Esophagus squamous epithelium (tissue), 5 donors: ENCODE measurements at regions not wholly inside any gene's neighbourhood (a gene's known extent, or its start where the extent isn't known, plus 50 kb on each side); places are given as distances from the start of the nearest gene placed in this dataset.

Experiments used
- DNase-seq: peaks from one replicate; lab custom pipeline; 2025; lab: John Stamatoyannopoulos, UW
- H3K27ac ChIP-seq, 4 donors: fragments of 200-600 bp; sonication (generic); one replicate each; pipeline ENCODE4 v1.5.1; 2016 to 2019; ENCODE audit warnings: mild to moderate bottlenecking in 1 of 4
- H3K27me3 ChIP-seq, 4 donors: fragments of 200-600 bp; sonication (generic); 1 replicate in 3 of 4; 2 replicates in 1 of 4; pipeline versions ENCODE4 v1.5.1 to v1.6.0; 2017 to 2021; ENCODE audit warnings: antibody characterized with exemption in 1 of 4
- H3K36me3 ChIP-seq, 3 donors: fragments of 200-600 bp; sonication (generic); one replicate each; pipeline ENCODE4 v1.5.1; 2016 to 2019
- H3K4me1 ChIP-seq, 3 donors: fragments of 200-600 bp; sonication (generic); one replicate each; pipeline ENCODE4 v1.5.1; 2017 to 2019
- H3K4me3 ChIP-seq, 4 donors: fragments of 200-600 bp; sonication (generic); 1 replicate in 3 of 4; 2 replicates in 1 of 4; pipeline ENCODE4 v1.5.1; 2016 to 2019; ENCODE audit warnings: mild to moderate bottlenecking in 2 of 4, moderate library complexity in 1 of 4
- H3K9me3 ChIP-seq, 3 donors: fragments of 200-600 bp; sonication (generic); one replicate each; pipeline ENCODE4 v1.5.1; 2016 to 2019
- POLR2A ChIP-seq, 4 donors: fragments of 450-650 bp; IDR thresholded peaks; one replicate each; pipeline ENCODE4 v1.6.1; 2017; ENCODE audit warnings: antibody characterized with exemption in 4 of 4, mild to moderate bottlenecking in 4 of 4, moderate library complexity in 3 of 4
- WGBS, 2 donors: methylation state at CpG; one replicate each; pipeline ENCODE4 v1.1.5; 2018; 5-methylcytosine and 5-hydroxymethylcytosine counted together
- intact Hi-C: fragments of 100-400 bp; cut with DNase I; formaldehyde crosslinking; loops from one replicate; pipeline ENCODE4 v1.15.0; 2022
- TF ChIP-seq, protein P1 (sequence below), 6 experiments: fragments of 450-650 bp in 4 of 6; fragments of 200-600 bp in 2 of 6; sonication (generic) in 2 of 6; IDR thresholded peaks; one replicate each; pipeline ENCODE4 v1.5.1; 2016 to 2019; ENCODE audit warnings: antibody characterized with exemption in 6 of 6, mild to moderate bottlenecking in 4 of 6, moderate library complexity in 4 of 6
- donor health status: DM: yes; HTN: yes; CAD: no.

- H3K4me1 ChIP-seq = peaks cover 3 to 41% (median 5%) of the 10 kb centered on the region in 3 donors
- no peaks in the 10 kb centered on the region for H3K27me3 ChIP-seq
- no peak for TF ChIP-seq POLR2A (IDR thresholded peaks at IDR 0.05)
- TF ChIP-seq, protein P1, sequence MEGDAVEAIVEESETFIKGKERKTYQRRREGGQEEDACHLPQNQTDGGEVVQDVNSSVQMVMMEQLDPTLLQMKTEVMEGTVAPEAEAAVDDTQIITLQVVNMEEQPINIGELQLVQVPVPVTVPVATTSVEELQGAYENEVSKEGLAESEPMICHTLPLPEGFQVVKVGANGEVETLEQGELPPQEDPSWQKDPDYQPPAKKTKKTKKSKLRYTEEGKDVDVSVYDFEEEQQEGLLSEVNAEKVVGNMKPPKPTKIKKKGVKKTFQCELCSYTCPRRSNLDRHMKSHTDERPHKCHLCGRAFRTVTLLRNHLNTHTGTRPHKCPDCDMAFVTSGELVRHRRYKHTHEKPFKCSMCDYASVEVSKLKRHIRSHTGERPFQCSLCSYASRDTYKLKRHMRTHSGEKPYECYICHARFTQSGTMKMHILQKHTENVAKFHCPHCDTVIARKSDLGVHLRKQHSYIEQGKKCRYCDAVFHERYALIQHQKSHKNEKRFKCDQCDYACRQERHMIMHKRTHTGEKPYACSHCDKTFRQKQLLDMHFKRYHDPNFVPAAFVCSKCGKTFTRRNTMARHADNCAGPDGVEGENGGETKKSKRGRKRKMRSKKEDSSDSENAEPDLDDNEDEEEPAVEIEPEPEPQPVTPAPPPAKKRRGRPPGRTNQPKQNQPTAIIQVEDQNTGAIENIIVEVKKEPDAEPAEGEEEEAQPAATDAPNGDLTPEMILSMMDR (IDR thresholded peaks at IDR 0.05) = no peak
- 94 to 100% methylated on average over 6 to 8 of the region's 9 CpGs for WGBS, 2 donors
- H3K36me3 ChIP-seq = no peaks in the 10 kb centered on the region
- H3K27ac ChIP-seq = no peak overlapping the region
- no peaks in the 10 kb centered on the region for H3K9me3 ChIP-seq
- DNase-seq = no peak
- H3K4me3 ChIP-seq = no peak overlapping the region
- intact Hi-C loops = no loop called here
These were observed 166.0 kb upstream of the FRMD6 start for GRCh38 chr14:51485733-51486132.

- Histone ChIP-seq H3K4me1 (peaks cover 3 to 41% (median 5%) of the 10 kb centered on the region in 3 donors), H3K27ac (peak overlapping the region; percentile 71 to 87 (median 86)), H3K4me3 (no peak overlapping the region), H3K36me3 (no peaks in the 10 kb centered on the region), H3K27me3 (no peaks in the 10 kb centered on the region), H3K9me3 (no peaks in the 10 kb centered on the region)
- 49 to 63% methylated on average over 6 of the region's 6 CpGs for WGBS, 2 donors
- intact Hi-C loops = no loop called here
- TF ChIP-seq POLR2A (IDR thresholded peaks at IDR 0.05) = no peak
- no peak for DNase-seq
These were observed 163.9 kb upstream of the FRMD6 start for GRCh38 chr14:51487848-51488247.

GRCh38 chr14:51488569-51489220, 163.0 kb upstream of the FRMD6 start:
- H3K27me3 ChIP-seq = no peaks in the 10 kb centered on the region
- H3K36me3 ChIP-seq = no peaks in the 10 kb centered on the region
- no peak for TF ChIP-seq POLR2A (IDR thresholded peaks at IDR 0.05)
- TF ChIP-seq, protein P1 (IDR thresholded peaks at IDR 0.05) = no peak
- H3K4me1 ChIP-seq = peaks cover 3 to 41% (median 5%) of the 10 kb centered on the region in 3 donors
- 33 to 58% methylated on average over 6 of the region's 6 CpGs for WGBS, 2 donors
- intact Hi-C loops = no loop called here
- H3K9me3 ChIP-seq = no peaks in the 10 kb centered on the region
- H3K4me3 ChIP-seq = peak overlapping the region; percentile 34 to 57 (median 45)
- peak overlapping the region; percentile 71 to 87 (median 86) for H3K27ac ChIP-seq
- no peak for DNase-seq

- Histone ChIP-seq H3K36me3 (peaks cover 0 to 6% (median 0%) of the 10 kb centered on the region in 3 donors), H3K27me3 (no peaks in the 10 kb centered on the region), H3K4me1 (peaks cover 3 to 38% (median 5%) of the 10 kb centered on the region in 3 donors), H3K4me3 (peak overlapping the region; percentile 34 to 57 (median 45)), H3K27ac (peak overlapping the region in 3 of 4 donors; percentile 85 to 87 (median 86)), H3K9me3 (no peaks in the 10 kb centered on the region)
- intact Hi-C loops = no loop called here
- no peak for DNase-seq
- TF ChIP-seq, protein P1 (IDR thresholded peaks at IDR 0.05) = no peak
- no peak for TF ChIP-seq POLR2A (IDR thresholded peaks at IDR 0.05)
- 35 to 51% methylated on average over 3 of the region's 3 CpGs for WGBS, 2 donors
These were observed 161.5 kb upstream of the FRMD6 start for GRCh38 chr14:51490205-51490604.

GRCh38 chr14:51491036-51491545, 160.6 kb upstream of the FRMD6 start:
- intact Hi-C loops = no loop called here
- WGBS, 2 donors = 65 to 74% methylated on average over 3 of the region's 3 CpGs
- no peak for DNase-seq
- peak overlapping the region; percentile 34 to 57 (median 45) for H3K4me3 ChIP-seq
- TF ChIP-seq POLR2A (IDR thresholded peaks at IDR 0.05) = no peak
- H3K36me3 ChIP-seq = peaks cover 0 to 15% (median 0%) of the 10 kb centered on the region in 3 donors
- H3K9me3 ChIP-seq = no peaks in the 10 kb centered on the region
- peak overlapping the region in 3 of 4 donors; percentile 85 to 87 (median 86) for H3K27ac ChIP-seq
- H3K4me1 ChIP-seq = peaks cover 3 to 41% (median 5%) of the 10 kb centered on the region in 3 donors
- no peaks in the 10 kb centered on the region for H3K27me3 ChIP-seq

GRCh38 chr14:51491776-51492175, 159.9 kb upstream of the FRMD6 start:
- peak overlapping the region in 3 of 4 donors; percentile 85 to 87 (median 86) for H3K27ac ChIP-seq
- TF ChIP-seq, protein P1 (IDR thresholded peaks at IDR 0.05) = no peak
- no peak for TF ChIP-seq POLR2A (IDR thresholded peaks at IDR 0.05)
- intact Hi-C loops = no loop called here
- peak overlapping the region in 2 of 4 donors; percentile 46 to 57 for H3K4me3 ChIP-seq
- no peaks in the 10 kb centered on the region for H3K27me3 ChIP-seq
- DNase-seq = no peak
- peaks cover 3 to 41% (median 5%) of the 10 kb centered on the region in 3 donors for H3K4me1 ChIP-seq
- no peaks in the 10 kb centered on the region for H3K9me3 ChIP-seq
- H3K36me3 ChIP-seq = peaks cover 0 to 21% (median 0%) of the 10 kb centered on the region in 3 donors
- 66 to 67% methylated on average over 3 of the region's 3 CpGs for WGBS, 2 donors
